Transverse colon (tissue), 3 donors: ENCODE measurements at regions not wholly inside any gene's neighbourhood (a gene's known extent, or its start where the extent isn't known, plus 50 kb on each side); places are given as distances from the start of the nearest gene placed in this dataset.

ENCODE experiments used
- CTCF ChIP-seq, 5 experiments: fragments of 200-600 bp in 3 of 5; fragments of 450-650 bp in 2 of 5; sonication (generic) in 3 of 5; IDR thresholded peaks; 1 replicate in 2 of 5; 2 replicates in 3 of 5; pipeline ENCODE4 v1.5.1; 2016 to 2017; ENCODE audit warnings: antibody characterized with exemption in 5 of 5, inconsistent platforms in 3 of 5, mild to moderate bottlenecking in 2 of 5, moderate library complexity in 1 of 5
- EP300 ChIP-seq: sonication (generic); formaldehyde crosslinking; IDR thresholded peaks from one replicate; pipeline ENCODE4 v1.6.1; 2017; ENCODE audit warnings: antibody characterized with exemption, low read depth

- TF ChIP-seq CTCF (IDR thresholded peaks at IDR 0.05) (no peak), EP300 (no peak)
Observed at GRCh38 chr6:27545271-27546046, 72.6 kb upstream of the ZNF184 start.
